ENCODE measurements at regions not wholly inside any gene's neighbourhood (a gene's known extent, or its start where the extent isn't known, plus 50 kb on each side); places are given as distances from the start of the nearest gene placed in this dataset.

DNA sequence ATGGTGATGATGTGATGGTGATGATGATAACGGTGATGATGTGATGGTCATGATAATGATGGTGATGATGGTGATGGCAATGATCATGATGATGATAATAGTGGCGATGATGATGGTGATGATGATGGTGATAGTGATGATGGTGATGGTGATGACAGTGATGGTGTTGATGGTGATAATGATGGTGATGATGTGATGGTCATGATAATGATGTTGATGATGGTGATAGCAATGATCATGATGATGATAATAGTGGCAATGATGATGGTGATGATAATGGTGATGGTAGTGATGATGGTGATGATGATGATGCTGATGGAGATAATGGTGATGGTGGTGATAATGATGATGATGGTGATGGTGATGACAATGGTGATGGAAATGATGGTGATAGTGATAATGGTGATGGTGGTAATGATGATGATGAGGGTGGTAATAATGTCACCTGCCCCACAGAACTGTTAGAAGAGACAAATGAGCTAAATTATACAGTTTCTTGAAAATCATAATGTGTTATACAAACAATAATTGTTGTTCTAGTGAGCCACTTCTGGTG, 289.9 kb downstream of the ASMT start:
- TF ChIP-seq POLR2A (IDR thresholded peaks at IDR 0.05): no peak
- TF ChIP-seq CTCF (IDR thresholded peaks at IDR 0.05): no peak
- TF ChIP-seq POLR2AphosphoS5 (IDR thresholded peaks at IDR 0.05): no peak
